OCI-LY7 (cell line): ENCODE measurements at regions not wholly inside any gene's neighbourhood (a gene's known extent, or its start where the extent isn't known, plus 50 kb on each side); places are given as distances from the start of the nearest gene placed in this dataset.

Source experiments
- BruUV-seq: library from RNA; stranded (reverse); fragments of 400-500 nt; replicated peaks from 2 replicates; lab custom pipeline; 2021; lab: Mats Ljungman, UMichigan
- CTCF ChIA-PET: fragments of 300-600 bp; sonication (Branson Sonifier 250); formaldehyde crosslinking; loops from one replicate; lab custom pipeline; 2022; ENCODE audit warnings: antibody characterized with exemption; ENCODE audit not compliant: unreplicated experiment; lab: Charles Lee
- POLR2A ChIA-PET: fragments of 300-600 bp; sonication (Branson Sonifier 250); formaldehyde crosslinking; loops from one replicate; lab custom pipeline; 2022; ENCODE audit warnings: antibody characterized with exemption; lab: Charles Lee
- DNase-seq: peaks from one replicate; pipeline ENCODE4 v3.0.0-alpha.2; 2015; ENCODE audit warnings: low spot score
- H2AFZ ChIP-seq: fragments of 200-600 bp; sonication (generic), shearing (Covaris generic); 2 replicates; pipeline ENCODE4 v1.6.1; 2014; ENCODE audit warnings: mild to moderate bottlenecking, antibody characterized with exemption, low read length, moderate library complexity
- H3K27ac ChIP-seq: fragments of 200-600 bp; sonication (generic); 2 replicates; pipeline ENCODE4 v1.5.1; 2014; ENCODE audit warnings: mixed run types, low read depth, mild to moderate bottlenecking, moderate library complexity, low read length, inconsistent platforms; ENCODE audit not compliant: poor library complexity, severe bottlenecking
- H3K36me3 ChIP-seq: fragments of 200-600 bp; sonication (generic); 2 replicates; pipeline ENCODE4 v1.6.1; 2014; ENCODE audit warnings: mild to moderate bottlenecking, antibody characterized with exemption, low read length, moderate library complexity, mixed read lengths; ENCODE audit not compliant: insufficient read depth
- H3K4me1 ChIP-seq: fragments of 200-600 bp; sonication (generic); 2 replicates; pipeline ENCODE4 v1.5.1; 2014; ENCODE audit warnings: mild to moderate bottlenecking, low read length; ENCODE audit not compliant: insufficient read depth, poor library complexity, severe bottlenecking
- H3K4me2 ChIP-seq: fragments of 200-600 bp; sonication (generic); 2 replicates; pipeline ENCODE4 v1.6.1; 2014; ENCODE audit warnings: mild to moderate bottlenecking, low read length
- H3K4me3 ChIP-seq: fragments of 200-600 bp; sonication (generic); 2 replicates; pipeline ENCODE4 v1.5.1; 2014; ENCODE audit warnings: mild to moderate bottlenecking, low read depth, low read length; ENCODE audit not compliant: poor library complexity, severe bottlenecking
- H3K79me2 ChIP-seq: fragments of 200-600 bp; sonication (generic); 2 replicates; pipeline ENCODE4 v1.6.1; 2016; ENCODE audit warnings: low read depth, mild to moderate bottlenecking, low read length, moderate library complexity, mixed read lengths; ENCODE audit not compliant: insufficient read depth
- H3K9me2 ChIP-seq: fragments of 200-600 bp; sonication (generic); 2 replicates; pipeline ENCODE4 v1.6.1; 2016; ENCODE audit warnings: mild to moderate bottlenecking, low read length, mixed read lengths; ENCODE audit not compliant: insufficient read depth
- H3K9me3 ChIP-seq: fragments of 200-600 bp; sonication (generic); 2 replicates; pipeline ENCODE4 v1.6.1; 2014; ENCODE audit warnings: mild to moderate bottlenecking, mixed run types, low read length, mixed read lengths
- H4K20me1 ChIP-seq: fragments of 200-600 bp; sonication (generic); 2 replicates; pipeline ENCODE4 v1.6.1; 2014; ENCODE audit warnings: mild to moderate bottlenecking, antibody characterized with exemption, low read length, moderate library complexity, mixed read lengths; ENCODE audit not compliant: insufficient read depth
- CTCF ChIP-seq: fragments of 200-600 bp; sonication (generic); conservative IDR thresholded peaks from 2 replicates; pipeline ENCODE4 v1.5.1; 2014; ENCODE audit warnings: mild to moderate bottlenecking, antibody characterized with exemption, low read length, moderate library complexity, mixed read lengths
- EZH2phosphoT487 ChIP-seq: fragments of 200-600 bp; sonication (generic); IDR thresholded peaks from 2 replicates; pipeline ENCODE4 v1.6.1; 2018; ENCODE audit warnings: low read depth, borderline replicate concordance, mild to moderate bottlenecking, mixed run types, antibody characterized with exemption, low read length, moderate library complexity, mixed read lengths
- intact Hi-C: fragments of 100-400 bp; cut with micrococcal nuclease; formaldehyde crosslinking; loops from one replicate; pipeline ENCODE4 v1.10.0; 2022; ENCODE audit not compliant: unreplicated experiment

- ChIA-PET POLR2A (interaction anchor here (0.6 to 0.9 kb wide), 3 partner anchors 10 to 464 kb away, joined by 3 read pairs; no protein-coding TSS in a partner anchor), CTCF (no interaction called here)
- Histone ChIP-seq H2AFZ (no peak overlapping the region), H3K9me2 (no peaks in the 10 kb centered on the region), H3K79me2 (no peaks in the 10 kb centered on the region), H3K36me3 (no peaks in the 10 kb centered on the region), H3K4me1 (peaks cover 5% of the 10 kb centered on the region), H3K4me3 (no peak overlapping the region), H4K20me1 (no peaks in the 10 kb centered on the region), H3K9me3 (no peaks in the 10 kb centered on the region), H3K4me2 (no peak overlapping the region), H3K27ac (no peak overlapping the region)
- no TSS peak for BruUV-seq
- intact Hi-C loops: no loop called here
- TF ChIP-seq CTCF (no peak), EZH2phosphoT487 (no peak)
- no peak for DNase-seq
Measured at GRCh38 chr9:38216572-38216971, 147.5 kb upstream of the SHB start.

- TF ChIP-seq CTCF (no peak), EZH2phosphoT487 (no peak)
- CTCF ChIA-PET: no interaction called here
- Histone ChIP-seq H3K79me2 (no peaks in the 10 kb centered on the region), H4K20me1 (no peaks in the 10 kb centered on the region), H3K4me3 (no peak overlapping the region), H3K27ac (no peak overlapping the region), H3K4me1 (peaks cover 5% of the 10 kb centered on the region), H3K9me2 (no peaks in the 10 kb centered on the region), H3K9me3 (no peaks in the 10 kb centered on the region), H3K36me3 (no peaks in the 10 kb centered on the region), H3K4me2 (no peak overlapping the region), H2AFZ (no peak overlapping the region)
- DNase-seq: no peak
- intact Hi-C loops: no loop called here
- no TSS peak for BruUV-seq
- POLR2A ChIA-PET: no interaction called here
Measured at GRCh38 chr9:38215465-38215864, 146.4 kb upstream of the SHB start.

GRCh38 chr9:38214432-38214831 is 145.4 kb upstream of the SHB start:
- TF ChIP-seq CTCF (no peak), EZH2phosphoT487 (no peak)
- no peak for DNase-seq
- no peak overlapping the region for H3K4me3 ChIP-seq
- no peak overlapping the region for H3K27ac ChIP-seq
- no peaks in the 10 kb centered on the region for H3K79me2 ChIP-seq
- no peak overlapping the region for H3K4me2 ChIP-seq
- no peaks in the 10 kb centered on the region for H3K36me3 ChIP-seq
- CTCF ChIA-PET: no interaction called here
- POLR2A ChIA-PET: no interaction called here
- H3K9me3 ChIP-seq: no peaks in the 10 kb centered on the region
- H3K4me1 ChIP-seq: peaks cover 5% of the 10 kb centered on the region
- no peaks in the 10 kb centered on the region for H3K9me2 ChIP-seq
- H2AFZ ChIP-seq: no peak overlapping the region
- no TSS peak for BruUV-seq
- intact Hi-C loops: no loop called here
- H4K20me1 ChIP-seq: no peaks in the 10 kb centered on the region
